Ammon's horn (tissue), 1 donor: ENCODE measurements at regions not wholly inside any gene's neighbourhood (a gene's known extent, or its start where the extent isn't known, plus 50 kb on each side); places are given as distances from the start of the nearest gene placed in this dataset.

Experiments used
- DNase-seq: peaks from one replicate; pipeline ENCODE4 v3.0.0-alpha.2; 2016; ENCODE audit warnings: low spot score

GRCh38 chr15:97623091-97623661 lies 337.3 kb upstream of the ARRDC4 start:
- DNase-seq: no peak

GRCh38 chr15:97627634-97628033 lies 332.9 kb upstream of the ARRDC4 start:
- no peak for DNase-seq

DNA sequence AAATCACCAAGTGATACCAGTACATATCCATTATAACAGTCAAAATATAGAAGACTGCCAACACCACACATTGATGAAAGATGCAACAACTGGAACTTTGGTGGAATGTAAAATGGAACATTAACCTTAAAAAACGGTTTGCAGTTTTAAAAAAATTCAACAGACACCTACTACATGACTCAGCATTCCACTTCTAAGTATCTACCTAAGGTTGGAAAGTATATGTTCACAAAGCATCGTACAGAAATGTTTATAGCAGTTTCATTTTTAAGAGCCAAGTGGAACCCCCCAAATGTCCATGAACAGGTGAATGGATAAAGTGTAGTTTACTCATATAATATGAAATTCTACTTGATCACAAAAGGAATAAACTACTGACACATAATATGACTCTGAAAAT lies 314.7 kb upstream of the ARRDC4 start:
- no peak for DNase-seq

DNA sequence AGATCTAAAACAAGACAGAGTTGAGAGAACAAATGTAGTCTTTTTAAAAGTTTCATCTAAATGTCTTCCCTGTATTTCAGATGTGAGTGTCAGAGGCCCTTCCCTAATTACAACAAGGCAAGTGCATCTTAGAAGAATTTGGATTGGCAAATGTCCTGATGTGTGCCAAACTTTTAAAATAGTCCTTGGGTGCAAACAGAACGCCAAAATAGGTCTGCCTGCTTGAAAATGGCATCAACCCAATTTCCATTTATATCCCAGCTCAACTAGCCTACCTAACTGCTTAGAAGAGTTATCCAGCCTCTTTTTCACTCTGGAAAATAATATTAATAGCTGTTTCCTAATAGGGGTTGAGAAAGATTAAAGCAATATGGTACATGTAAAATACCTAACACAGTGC lies 311.8 kb upstream of the ARRDC4 start:
- DNase-seq: no peak

DNA sequence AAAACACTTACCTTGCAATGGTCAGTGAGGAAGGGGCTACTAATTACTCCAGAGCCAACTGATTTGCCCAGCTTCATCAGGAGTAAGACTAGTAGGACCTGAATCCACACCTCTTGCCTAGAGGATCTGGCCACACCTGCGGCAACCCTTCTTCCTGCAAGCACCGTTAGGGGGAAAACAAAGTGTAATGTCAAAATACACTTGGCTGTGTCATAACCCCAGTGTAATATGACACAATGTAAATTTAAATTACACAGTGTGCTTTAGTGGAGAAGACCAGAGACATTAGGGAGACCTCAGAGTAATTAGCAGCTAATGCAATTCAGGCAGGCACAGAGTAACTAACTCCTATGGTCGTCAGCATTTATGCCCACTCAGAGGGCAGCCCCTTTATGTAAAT lies 308.5 kb upstream of the ARRDC4 start:
- DNase-seq: no peak

DNA sequence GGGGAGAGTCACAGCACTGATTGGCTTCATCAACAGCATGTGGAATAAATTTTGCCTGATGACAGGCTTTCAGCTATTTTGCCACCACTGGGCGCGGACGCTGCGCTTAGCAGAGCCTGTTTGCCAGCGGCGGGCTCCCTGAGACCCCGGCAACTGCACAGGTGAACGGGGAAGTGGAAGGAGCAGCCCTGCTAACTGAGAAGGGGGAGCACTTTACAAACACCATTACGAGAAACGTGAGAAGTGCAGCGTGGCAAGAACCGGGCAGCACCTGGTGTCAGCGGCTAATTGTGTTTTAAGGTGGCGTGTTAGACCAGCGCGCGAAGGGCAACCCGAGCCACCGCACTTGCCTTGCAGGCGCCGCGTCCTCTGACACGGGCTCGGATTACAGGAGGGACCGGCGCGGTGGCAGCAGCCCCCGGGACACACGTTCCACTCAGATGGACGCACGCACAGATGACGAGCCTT lies 307.8 kb upstream of the ARRDC4 start:
- peak; percentile 3 for DNase-seq

GRCh38 chr15:97653896-97654295 lies 306.6 kb upstream of the ARRDC4 start:
- DNase-seq: no peak

DNA sequence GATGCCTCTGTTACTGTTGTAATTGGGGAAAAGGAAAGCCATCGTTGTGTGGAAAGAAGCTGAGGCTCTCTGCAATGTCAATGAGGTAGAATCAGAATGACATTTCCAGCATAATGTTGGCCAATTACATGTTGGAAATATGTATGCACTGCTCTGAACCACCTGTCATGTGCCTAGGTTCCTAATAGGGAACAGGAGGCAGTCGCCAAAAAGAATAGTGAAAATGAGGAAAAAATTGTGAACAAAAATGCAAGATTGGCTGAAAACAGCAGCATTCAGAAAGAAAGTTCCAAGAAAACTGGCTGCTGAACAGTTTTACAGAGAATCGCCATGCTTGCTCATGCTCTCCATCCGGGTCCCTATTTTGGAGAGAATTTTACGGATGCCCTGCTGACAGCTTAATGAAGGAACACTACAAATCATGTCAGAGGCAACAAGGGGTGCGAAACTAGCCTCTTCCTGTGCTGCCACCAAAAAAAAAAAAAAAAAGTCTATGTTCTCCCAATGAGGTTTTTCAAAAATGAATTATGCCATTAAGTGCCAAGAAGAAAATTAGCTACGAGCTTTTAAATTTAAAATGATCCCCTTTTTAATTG lies 305.9 kb upstream of the ARRDC4 start:
- no peak for DNase-seq

GRCh38 chr15:97661796-97662195 lies 298.7 kb upstream of the ARRDC4 start:
- DNase-seq: no peak

GRCh38 chr15:97672586-97672985 lies 287.9 kb upstream of the ARRDC4 start:
- DNase-seq: no peak

DNA sequence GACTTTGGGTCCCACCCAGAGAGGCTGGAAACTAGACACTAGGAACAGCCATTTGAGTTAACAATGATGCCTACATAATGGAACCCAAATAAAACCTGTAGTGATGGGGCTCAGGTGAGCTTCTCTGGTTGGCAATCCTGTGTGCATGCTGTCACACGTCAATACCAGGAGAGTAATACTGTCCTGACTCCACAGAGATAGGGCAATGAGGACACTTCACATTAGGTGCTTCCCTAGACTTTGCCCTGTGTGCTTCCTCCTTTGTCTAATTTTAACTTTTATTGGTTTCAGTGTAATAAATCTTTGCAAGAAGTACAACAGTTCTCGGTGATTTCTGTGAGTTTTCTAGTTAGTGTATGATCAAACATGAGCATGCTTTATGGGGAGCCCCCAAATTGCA lies 281.8 kb upstream of the ARRDC4 start:
- DNase-seq: no peak

DNA sequence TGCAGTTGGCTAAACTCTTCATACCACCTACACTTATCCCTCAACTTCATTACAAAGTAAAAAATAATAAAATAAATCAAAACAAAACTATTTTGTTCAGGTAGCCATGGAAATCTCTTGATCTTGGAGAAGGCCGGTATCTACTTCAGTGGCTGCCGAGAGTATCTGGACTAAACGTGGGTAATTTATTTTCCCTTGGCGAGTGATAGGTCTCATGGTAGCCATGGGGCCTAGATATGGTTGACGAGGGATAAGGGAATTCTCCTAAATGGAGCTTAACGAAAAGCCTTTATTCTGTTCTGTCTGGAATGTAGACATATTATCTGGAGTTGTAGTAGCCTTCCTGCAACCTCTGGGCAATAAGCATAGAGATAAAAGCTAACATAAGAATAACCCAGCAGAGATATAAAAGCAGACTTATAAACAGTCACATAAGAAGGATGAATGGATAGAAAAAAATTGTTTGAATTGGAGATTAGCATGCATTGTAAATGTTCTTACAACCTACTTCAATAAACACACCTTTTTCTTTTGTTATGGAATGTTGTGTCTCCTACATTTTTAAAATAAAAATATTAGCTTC lies 281.3 kb upstream of the ARRDC4 start:
- no peak for DNase-seq

- no peak for DNase-seq
Measured at GRCh38 chr15:97680606-97681220, 279.8 kb upstream of the ARRDC4 start.

DNA sequence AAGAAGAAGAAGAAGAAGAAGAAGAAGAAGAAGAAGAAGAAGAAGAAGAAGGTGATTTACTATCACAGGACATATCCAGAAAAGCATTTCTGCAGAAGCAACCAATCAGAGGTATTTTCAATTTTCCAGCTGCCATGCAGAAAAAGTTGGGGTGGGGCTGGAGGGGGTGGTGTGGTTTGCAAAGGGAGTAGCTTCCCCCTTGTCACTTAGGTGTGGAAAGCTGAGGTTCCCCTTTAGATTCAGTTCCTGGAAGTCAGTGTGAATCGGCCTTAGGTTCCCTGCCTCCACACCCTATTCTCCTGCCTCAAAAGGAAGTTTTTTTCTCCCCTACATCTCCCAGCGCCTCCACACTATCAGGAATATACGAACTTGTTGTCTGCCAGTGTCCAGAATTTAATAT lies 276.7 kb upstream of the ARRDC4 start:
- DNase-seq: no peak

GRCh38 chr15:97684249-97684648 lies 276.3 kb upstream of the ARRDC4 start:
- no peak for DNase-seq

DNA sequence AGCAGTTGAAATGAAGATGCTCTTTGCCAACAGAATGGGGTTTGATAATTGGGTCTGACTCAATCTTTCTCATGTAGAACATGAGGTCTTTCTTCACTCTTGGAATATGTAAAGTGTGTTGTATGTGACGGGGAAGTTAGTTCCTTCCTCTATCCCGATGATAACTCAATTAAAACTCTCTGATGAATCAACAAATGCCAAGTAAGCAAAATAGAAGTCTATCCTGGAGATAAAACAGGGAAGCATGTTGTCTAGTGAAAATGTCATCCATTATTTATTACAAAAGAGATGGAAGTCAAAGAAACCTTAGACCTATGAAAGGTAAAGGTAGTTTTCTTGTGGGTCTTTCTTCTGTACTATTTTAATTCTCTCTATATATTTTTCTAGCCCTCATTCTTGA lies 274.2 kb upstream of the ARRDC4 start:
- no peak for DNase-seq

DNA sequence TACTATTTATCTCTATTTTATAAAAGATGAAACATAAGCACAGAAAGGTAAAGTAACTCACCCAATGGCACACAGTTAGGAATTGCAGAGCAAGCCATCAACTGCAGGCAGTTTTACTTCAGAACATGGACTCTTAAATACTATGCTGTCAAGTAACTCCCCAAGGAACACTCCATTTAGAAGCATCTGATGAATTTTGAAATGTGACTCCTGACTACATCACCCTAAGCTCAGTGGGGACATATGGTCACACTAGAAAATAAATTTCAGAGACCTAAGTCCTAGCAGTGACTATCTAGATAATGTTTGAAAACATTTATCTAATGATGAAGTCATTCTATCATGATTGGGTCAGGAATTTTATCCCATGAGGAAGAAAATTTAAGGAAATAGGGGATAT lies 272.8 kb upstream of the ARRDC4 start:
- DNase-seq: no peak

GRCh38 chr15:97688177-97688576 lies 272.3 kb upstream of the ARRDC4 start:
- DNase-seq: no peak

DNA sequence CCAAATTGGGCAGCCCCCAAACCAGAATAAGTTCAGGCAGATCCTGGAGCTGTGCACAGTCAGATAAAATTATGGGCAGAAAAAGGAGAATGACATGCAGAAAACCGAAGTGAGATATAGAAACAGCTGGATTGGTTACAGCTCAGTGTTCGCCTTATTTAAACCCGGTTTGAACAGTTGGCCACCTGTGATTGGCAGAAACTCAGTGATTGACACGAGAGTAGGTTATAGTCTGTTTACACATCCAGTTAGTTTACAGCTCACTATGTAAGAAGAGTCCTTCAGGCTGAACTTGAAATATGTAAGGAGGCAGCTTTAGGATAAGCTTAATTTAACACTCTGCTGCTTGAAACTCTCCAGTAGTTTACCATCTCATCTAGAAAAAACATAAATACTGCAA lies 271.6 kb upstream of the ARRDC4 start:
- DNase-seq: no peak

- no peak for DNase-seq
Measured at GRCh38 chr15:97691078-97691477, 269.4 kb upstream of the ARRDC4 start.

GRCh38 chr15:97691799-97692198 lies 268.7 kb upstream of the ARRDC4 start:
- DNase-seq: no peak

DNA sequence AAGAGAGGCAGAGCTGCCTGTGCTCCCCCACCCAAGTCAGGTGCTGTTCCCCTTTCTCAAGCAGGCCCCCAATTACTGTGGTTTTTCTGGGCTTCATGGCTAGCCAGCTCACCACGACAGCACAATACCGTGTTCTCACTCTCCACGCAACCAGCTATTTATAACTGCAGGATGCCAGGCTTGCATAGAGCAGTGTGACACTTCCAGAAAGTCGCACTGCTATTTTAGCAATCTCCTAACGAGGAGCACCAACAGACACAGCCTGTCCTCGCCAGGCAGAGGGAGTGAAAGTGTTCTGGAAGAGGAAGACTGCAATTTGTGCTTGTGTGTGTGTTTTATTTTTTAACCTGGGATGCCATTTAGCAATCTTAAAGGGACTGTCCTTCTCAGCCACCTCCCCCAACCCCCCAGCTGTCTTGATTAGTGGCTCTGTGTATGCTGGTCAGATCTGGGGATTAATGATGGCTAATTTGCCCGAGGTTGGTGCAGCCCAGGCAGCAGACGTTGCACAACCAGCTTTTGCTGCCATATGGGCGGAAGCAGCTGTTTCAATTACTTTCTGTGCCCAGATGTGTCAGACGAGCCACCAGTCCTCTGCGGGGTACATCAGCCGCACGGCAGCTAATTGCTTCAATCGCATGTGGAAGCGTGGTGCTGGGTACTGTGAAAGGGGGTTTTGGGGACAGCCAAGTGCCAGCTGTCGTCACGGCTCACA lies 268.0 kb upstream of the ARRDC4 start:
- peak; percentile 70 for DNase-seq

GRCh38 chr15:97694456-97694855 lies 266.0 kb upstream of the ARRDC4 start:
- no peak for DNase-seq
